ENCODE measurements at regions not wholly inside any gene's neighbourhood (a gene's known extent, or its start where the extent isn't known, plus 50 kb on each side); places are given as distances from the start of the nearest gene placed in this dataset.
"Not testable (repeated sequence)": the region's sequence is repeated elsewhere in the genome, so short reads cannot be mapped to it uniquely, and the experiment has no call there.

DNA sequence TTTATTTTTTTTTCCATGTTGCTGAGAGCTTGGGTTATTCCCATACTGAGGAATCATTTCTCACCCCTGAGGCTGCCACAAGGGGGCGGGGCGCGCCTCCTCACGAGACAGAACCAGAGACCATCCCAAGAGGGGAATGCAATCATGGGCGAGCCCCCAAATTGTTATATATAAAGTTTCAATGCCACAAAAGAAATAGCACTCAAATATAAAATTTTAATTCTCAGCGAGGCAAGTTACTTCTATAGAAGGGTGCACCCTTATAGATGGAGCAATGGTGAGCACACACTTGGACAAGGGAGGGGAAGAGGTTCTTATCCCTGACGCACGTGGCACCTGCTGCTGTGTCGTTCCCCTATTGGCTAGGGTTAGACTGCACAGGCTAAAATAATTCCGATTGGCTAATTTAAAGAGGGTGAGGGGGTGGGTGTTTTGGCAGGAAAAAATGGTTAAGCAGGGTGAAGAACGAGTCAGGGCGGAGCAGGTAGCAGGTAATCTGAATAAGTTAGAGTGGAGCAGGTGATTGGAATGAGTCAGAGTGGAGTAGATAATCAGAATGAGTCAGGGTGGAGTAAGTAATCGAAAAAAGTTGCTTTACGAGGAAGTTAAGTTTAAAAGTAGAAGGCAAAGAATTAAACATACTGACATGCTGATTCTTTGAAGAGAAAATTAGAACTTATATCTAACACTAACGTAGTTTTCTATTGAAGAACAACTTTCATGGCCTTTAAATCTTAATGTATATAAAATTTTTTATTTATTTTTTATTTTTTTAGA lies 177.5 kb downstream of the MTCL1 start:
- DNase-seq (ENCODE audit: low read depth in 2 of 2), result no peak

DNA sequence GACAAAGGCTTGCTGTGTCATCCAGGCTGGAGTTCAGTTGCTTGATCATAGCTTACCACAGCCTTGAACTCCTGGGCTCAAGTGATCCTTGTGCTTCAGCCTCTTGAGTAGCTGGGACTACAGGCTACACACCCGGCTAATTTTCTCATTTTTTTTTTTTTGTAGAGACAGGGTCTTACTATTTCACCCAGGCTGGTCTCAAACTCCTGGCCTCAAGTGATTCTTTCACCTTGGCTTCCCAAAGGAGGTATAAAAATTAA lies 178.0 kb downstream of the MTCL1 start:
- DNase-seq (ENCODE audit: low read depth in 2 of 2), result no peak

DNA sequence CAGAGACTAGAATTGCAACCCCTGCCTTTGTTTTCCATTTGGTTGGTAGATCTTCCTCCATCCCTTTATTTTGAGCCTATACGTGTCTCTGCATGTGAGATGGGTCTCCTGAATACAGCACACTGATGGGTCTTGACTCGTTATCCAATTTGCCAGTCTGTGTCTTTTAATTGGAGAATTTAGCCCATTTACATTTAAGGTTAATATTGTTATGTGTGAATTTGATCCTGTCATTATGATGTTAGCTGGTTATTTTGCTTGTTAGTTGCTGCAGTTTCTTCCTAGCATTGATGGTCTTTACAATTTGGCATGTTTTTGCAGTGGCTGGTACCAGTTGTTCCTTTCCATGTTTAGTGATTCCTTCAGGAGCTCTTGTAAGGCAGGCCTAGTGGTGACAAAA lies 182.5 kb downstream of the MTCL1 start:
- not testable (repeated sequence) for DNase-seq (ENCODE audit: low read depth in 2 of 2)

DNA sequence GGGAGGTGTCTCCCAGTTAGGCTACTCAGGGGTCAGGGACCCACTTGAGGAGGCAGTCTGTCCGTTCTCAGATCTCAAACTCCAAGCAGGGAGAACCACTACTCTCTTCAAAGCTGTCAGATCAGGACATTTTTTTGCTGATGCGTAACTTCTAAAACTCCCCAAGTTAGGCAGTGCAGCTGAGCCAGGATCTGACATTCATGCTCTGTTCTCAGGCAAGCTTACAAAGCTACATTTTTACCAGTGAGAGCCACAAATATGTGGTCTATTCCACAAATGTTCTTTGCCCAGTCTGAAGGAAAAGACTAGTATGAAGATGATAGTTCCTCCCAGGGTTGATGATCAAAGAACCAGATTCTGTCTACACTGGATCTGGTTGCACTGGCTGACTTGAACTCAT lies 184.1 kb downstream of the MTCL1 start:
- DNase-seq (ENCODE audit: low read depth in 2 of 2), result no peak

DNA sequence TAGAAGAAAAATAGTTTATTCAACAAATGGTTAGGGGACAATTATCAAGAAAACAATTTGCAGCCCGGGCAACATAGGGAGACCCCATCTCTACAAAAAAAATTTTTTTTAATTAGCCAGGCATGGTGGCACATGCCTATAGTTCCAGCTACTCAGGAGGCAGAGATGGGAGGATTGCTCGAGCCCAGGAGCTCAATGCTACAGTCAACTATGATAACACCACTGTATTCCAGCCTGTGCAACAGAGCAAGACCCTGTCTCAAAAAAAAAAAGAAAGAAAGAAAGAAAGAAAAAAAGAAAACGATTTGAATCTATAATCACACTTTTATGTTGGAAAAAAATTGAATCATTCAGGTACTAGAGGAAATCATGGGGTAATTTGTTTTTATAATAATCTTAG lies 185.1 kb downstream of the MTCL1 start:
- not testable (repeated sequence) for DNase-seq (ENCODE audit: low read depth in 2 of 2)

DNA sequence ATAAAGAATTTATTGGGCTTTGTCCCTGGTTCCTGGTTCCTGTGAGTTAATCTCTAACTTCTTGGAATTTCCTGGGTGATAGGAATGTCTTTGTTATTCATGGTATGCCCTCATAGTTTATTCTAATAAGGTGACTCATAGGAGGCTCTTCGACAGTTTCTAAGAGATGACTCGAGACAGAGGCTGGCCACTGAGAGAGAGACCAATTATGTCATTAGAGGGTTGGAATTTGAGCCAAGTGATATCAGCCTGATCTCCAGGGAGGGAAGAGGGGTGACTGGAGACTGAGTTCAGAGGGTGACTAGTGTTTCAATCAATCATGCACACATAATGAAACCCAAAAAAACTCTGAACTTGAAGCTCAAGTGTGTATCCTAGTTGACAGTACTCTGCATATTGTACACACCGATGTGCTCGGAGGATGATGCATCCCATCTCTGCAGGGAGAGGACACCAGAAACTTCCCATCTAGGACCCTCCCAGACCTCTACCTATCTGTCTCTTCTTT lies 185.7 kb downstream of the MTCL1 start:
- no peak for DNase-seq (ENCODE audit: low read depth in 2 of 2)

DNA sequence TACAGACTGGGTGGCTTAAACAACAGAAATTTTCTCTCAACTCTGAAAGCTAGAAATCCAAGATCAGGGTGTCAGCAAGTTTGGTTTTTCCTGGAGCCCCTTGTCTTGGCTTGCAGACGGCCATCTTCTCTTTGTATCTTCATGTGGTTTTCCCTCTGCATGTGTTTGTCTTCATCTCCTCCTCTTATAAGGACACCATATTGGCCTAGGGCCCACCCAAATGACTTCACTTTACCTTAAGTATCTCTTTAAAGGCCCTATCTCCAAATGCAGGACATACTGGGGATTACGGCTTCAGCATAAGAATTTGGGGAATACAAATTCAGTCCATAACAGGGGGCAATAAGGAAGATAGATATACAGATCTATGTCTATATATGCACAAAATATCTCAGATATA lies 187.9 kb downstream of the MTCL1 start:
- no peak for DNase-seq (ENCODE audit: low read depth in 2 of 2)

DNA sequence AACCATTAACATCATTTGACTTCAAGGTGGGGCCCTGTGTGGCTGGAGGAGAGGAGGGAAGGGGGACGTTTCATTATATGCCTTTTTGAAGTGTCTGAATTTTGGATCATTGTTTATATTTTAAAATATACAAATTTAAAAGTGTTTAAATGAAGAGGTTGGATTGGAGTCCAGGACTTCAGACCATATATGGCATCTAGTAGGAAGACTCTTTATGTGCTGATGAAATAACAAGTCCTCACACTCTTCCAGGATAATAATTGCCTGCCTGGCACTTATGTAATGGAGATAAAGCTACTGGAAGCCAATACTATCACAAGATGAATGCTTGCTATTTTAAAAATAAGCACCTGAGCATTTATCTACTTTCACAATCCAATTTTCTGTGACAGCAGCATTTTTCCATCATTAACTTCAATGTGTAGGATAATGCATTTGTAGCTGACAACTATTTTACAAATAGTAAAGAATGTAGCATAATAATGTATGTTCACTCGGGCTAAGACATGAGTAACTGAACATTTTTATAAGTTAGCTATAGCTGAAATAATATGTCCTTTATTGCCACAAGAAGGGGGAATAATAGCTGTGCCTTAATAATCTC lies 188.4 kb downstream of the MTCL1 start:
- DNase-seq (ENCODE audit: low read depth in 2 of 2), result no peak

DNA sequence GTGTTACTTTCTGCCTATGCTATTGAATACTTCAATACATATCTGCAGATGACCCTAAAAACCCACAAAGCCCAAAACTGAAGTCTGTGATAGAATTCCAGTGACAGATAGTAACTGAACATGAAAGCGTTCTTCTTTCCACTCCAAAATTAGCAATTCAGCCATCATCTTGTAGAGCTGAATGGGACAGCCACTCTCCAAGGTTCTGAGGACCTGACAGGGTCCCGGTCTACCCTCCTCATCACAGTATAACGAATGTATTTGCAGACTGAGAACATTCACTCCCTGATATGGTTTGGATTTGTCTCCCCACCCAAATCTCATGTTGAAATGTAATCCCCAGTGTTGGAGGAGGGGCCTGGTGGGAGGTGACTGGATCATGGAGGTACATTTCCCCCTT lies 189.5 kb downstream of the MTCL1 start:
- no peak for DNase-seq (ENCODE audit: low read depth in 2 of 2)

DNA sequence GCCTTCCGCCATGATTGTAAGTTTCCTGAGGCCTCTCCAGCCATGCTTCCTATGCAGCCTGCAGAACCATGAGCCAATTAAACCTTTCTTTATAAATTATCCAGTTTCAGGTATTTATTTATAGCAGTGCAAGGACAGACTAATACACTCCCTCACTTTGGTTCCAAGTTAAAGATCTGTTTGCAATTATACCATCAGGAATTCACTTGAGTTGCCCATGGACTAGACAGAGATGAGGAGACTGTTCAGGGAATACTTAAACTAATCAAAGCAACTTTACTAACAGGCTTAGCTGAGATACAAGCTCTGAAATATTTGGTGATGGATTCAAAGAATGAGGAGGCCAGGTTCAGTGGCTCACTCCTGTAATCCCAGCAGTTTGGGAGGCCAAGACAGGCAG lies 190.0 kb downstream of the MTCL1 start:
- DNase-seq (ENCODE audit: low read depth in 2 of 2), result no peak

DNA sequence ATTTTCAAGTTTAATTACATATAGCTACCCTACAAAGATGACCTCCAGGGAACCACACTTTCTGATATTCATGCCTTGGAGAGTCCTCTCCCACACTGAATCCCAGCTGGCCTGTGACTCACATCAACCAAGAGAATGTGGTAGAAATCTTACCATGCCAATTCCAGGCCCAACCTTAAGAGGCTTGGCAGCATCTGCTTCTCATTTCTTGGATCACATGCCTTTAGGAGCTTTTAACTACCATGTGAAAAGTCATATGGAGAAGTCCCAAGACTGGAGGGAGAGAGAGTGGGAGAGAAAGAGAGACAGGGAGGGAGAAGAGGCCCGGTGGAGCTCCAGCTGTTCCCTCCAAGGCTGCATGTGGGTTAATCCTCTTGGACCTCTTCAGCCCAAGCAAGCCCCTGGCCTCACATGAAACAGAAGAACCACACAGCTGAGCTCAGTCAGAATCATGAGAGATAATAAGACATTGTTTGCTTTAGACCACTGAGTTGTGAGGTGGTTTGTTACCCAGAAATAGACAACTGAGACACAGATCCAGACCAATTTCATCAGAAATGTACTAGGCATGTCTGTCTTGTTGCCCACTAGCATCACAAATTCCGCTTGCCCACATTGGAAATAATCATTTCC lies 190.7 kb downstream of the MTCL1 start:
- DNase-seq (ENCODE audit: low read depth in 2 of 2), result no peak

DNA sequence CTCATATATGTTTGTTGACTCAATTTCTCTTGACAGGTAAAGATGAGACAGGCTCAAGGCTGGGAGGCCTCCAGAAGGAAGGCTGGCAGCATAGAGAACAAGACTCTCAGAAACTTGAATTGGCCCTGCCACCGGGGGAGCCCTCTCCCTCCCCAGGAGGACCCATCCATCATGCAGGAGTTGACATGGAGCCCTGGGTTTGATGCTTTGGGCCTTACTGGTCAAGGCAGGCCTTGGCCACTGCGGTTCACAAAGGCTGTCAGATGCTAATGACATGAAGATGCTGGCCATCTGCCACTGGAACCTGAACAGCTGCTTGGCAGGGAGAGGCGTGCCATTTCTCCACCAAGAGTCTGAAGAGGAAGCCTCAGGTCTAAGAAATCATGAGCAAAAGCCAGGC lies 193.6 kb downstream of the MTCL1 start:
- no peak for DNase-seq (ENCODE audit: low read depth in 2 of 2)

DNA sequence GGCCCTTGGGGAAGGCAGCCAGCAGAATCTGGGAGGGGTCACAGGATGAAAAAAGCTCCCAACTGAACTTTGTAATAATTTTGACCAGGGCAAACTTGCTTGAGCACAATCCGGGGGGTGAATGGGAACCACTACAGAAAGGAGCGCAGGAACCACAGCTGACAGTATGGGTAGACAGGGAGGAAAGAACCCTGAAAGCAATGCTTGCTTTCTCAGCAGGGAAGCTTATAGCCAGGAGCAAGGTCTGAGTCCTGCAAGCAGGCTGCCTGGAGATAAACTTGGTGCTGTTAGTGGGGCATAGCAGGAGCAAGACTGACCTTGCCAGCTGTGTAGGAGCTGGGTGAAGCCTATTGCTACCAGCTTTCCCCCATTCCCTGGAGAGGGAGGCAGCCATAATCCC lies 195.2 kb downstream of the MTCL1 start:
- no peak for DNase-seq (ENCODE audit: low read depth in 2 of 2)

DNA sequence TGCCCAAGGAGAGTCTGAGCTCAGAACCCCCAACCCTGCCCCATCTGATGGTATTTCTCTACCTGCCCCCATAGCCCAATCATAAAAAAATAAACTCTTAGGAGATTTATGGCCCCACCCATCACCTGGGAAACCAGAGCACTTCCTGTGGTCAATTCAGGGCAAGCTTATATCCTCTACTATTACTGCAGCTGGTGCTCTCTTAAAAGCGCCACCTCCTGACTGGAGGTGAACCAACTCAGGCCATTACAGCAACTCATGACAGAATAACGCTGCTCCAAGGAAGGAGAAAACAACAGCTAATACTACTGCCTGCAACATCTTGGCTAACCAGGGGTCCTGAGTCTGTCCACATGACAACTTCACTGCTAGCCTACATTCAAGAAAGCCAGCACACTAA lies 195.7 kb downstream of the MTCL1 start:
- no peak for DNase-seq (ENCODE audit: low read depth in 2 of 2)

DNA sequence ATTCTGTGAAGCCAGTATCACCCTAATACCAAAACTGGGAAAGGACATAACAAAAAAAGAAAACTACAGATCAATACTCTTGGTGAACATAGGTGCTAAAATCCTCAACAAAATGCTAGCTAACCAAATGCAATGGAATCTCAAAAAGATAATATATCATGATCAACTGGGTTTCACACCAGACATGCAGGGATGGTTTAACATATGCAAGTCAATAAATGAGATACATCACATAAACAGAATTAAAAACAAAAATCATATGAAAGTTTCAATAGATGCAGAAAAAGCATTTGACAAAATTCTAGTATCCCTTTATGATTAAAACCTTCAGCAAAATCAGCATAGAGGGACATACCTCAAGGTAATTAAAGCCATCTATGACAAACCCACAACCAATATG lies 198.2 kb upstream of the NDUFV2 start:
- no peak for DNase-seq (ENCODE audit: low read depth in 2 of 2)

DNA sequence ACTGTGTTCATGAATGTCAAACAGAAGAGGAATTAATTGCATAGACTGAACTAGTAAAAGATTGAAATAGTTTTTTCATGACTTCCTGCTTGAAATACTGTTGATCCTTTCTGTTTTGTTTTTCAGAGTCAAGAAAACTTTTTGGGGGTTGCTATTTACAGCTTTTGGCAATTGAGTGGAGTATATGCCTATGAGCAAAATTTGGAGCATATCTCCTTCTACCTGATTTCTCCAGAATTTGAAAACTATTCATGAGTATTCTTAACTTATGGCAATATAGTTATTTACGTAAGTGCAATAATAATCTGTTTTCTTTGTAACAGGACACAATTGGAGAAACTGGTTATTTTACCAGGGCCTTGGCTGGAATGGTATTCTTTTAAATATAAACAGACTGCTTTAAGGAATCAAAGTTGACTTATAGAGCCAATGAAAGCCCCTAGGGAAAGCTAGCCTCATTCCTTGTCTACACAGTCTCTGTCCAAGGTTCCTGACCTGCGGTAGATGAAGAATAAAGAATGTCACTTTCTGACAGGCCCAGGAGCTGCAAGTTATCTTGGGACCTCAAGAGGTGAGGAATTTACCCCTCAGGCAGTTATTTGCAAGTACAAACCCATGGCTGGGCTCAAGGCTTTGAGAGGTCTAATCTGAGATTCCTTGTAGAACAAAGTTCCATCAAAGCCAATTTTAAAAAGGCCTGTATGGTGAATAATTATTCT lies 193.5 kb upstream of the NDUFV2 start:
- no peak for DNase-seq (ENCODE audit: low read depth in 2 of 2)

DNA sequence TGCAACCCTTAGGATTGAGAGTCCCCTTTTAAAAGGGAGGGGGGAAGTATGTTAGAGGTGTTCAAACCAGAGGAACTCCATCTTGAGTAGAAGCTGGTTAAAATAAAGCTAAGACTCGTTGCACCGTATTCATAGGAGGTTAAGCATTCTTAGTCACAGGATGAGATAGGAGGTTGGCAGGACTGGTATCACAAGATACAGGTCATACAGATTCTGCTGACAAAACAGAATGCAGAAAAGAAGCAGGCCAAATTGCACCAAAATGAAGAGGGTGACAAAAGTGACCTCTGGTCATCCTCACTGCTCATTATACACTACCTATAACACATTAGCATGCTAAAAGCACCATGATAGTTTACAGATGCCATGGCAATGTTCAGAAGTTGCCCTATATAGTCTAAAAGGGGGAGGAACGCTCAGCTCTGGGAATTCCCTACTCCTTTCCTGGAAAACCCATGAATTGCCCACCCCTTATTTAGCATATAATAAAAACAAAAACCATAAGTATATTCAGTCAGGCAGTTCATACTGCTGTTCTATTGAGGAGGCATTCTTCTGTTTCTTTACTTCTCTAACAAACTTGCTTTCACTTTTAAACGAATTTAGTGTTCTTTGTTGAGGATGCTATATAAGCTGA lies 192.2 kb upstream of the NDUFV2 start:
- DNase-seq (ENCODE audit: low read depth in 2 of 2), result no peak

DNA sequence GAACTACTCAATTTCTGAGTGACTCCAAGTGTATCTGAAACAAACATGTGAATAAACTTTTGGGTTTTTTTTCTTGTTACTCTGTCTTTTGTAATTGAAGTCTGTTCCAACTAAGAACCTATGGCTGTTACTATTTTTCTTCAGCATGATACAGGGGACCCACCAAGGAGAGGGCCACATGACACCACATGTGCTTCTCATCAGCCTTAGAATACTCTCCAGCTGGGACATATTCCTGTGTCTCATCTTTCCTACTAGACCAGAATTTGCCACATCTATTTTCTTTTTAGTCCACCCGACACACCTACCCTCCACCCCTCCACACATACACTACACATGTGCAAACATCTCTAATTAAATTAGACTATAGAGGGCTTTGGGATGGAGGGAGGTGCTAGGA lies 191.7 kb upstream of the NDUFV2 start:
- DNase-seq (ENCODE audit: low read depth in 2 of 2), result no peak

DNA sequence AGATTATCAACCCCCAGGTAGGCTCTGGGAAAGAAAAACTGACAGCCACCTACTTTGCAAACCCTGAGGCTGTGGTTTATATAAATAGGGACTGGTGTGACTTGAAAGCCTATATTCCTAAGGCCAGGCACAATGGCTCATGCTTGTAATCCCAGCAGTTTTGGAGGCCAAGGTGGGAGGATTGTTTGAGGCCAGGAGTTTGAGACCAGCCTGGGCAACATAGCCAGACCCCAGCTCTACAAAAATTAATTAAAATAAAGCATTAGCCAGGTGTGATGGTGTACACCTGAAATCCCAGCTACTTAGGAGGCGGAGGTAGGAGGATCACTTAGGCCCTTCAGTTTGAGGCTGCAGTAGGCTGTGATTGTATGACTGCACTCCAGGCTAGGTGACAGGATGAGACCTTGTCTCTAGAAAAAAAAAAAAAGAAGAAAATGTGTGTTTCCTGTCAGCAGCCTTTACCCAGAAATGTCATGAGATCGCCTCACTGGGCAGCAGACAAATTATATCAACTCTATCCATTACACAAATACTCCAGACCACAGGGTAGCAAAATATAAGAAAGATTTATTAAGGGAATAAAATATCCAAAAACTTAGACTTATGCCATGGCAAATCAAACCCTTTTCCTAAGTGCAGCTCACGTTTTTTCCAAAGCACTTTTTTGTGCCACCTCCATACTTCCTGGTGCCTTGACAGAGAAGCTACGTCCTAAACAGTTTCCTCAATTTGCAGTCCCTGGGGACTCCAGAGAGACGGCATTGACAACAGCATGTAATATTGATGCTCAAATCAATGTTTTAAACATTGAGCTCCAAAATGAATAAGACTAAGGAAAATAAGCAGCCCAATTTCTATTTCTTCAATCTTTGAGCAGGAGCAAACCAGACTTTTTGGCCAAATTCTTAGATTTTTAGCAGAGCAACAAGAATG lies 190.8 kb upstream of the NDUFV2 start:
- DNase-seq (ENCODE audit: low read depth in 2 of 2), result no peak

DNA sequence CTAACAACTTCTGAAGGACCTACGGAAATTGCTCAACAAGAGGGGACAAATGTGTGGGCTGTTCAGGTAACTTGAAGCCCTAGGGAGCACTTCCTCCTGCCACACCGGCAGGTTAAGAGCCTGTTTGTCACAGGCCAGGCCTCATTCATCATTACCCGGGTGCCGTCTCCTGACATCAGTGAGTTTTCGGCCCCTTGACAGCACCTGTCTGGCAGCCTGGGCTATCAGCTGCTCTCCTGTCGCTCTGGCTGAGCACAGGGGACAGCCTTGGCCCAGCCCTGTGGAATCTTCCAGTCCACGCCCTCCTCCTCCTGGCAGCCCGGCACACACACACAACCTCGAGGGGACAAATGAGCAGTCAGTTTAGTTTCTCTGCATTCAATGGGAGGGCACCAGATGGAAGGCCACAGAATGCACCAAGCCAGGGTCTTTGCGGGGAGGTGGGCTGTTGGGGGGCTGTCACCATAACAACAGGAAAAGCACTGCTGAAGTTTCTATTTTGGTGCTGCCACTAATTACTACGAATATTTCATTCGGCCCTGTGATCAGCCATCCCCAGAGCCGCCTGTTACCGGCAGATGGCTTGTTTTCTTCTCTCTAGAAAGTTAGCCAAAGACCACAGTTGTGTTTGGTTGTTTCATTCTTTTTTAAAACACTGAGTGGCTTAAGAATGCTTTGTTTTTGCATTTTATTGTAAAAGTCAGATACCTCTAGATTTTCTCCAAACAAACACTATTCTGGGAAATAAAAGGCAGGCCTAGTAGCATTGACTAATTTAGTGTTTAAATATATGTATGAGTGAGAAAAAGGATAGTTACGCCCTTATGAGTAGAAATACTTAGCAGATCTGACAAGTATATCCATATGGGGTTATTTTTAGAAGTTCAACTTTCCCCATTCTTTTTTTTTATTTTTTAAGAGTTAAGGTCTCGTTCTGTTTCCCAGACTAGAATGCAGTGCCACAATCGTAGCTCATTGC lies 189.9 kb upstream of the NDUFV2 start:
- DNase-seq (ENCODE audit: low read depth in 2 of 2), result no peak

All from stimulated activated CD8-positive, alpha-beta memory T cell treated with anti-CD3 and anti-CD28 coated beads, Interleukin-2, amount 100 ng/mL, for 48 hours (primary cell).